Right lobe of liver (tissue), 6 donors: ENCODE measurements at regions not wholly inside any gene's neighbourhood (a gene's known extent, or its start where the extent isn't known, plus 50 kb on each side); places are given as distances from the start of the nearest gene placed in this dataset.
A peak's percentile ranks its signal among the peaks of the same experiment; 100 is the strongest.
"Not testable (repeated sequence)": the region's sequence is repeated elsewhere in the genome, so short reads cannot be mapped to it uniquely, and the experiment has no call there.

ENCODE experiments used
- ATAC-seq, 4 donors: fragments of 200-7000 bp; cut with Tn5 transposase; one replicate each; pipeline ENCODE4 v1.9.1; 2020; ENCODE audit warnings: mild to moderate bottlenecking in 4 of 4, moderate library complexity in 4 of 4
- DNase-seq, 3 donors: peaks; one replicate each; pipeline ENCODE4 v3.0.0-alpha.2; 2020
- H3K27ac ChIP-seq, 3 donors: fragments of 200-600 bp; one replicate each; pipeline ENCODE4 v1.8.0; 2022
- H3K27me3 ChIP-seq, 2 donors: fragments of 200-600 bp; one replicate each; pipeline ENCODE4 v1.8.0; 2022
- H3K36me3 ChIP-seq, 4 donors: fragments of 200-600 bp; sonication (generic) in 1 of 4; one replicate each; pipeline versions ENCODE4 v1.5.1 to v1.8.0; 2017 to 2022; ENCODE audit warnings: control low read depth in 1 of 4
- H3K4me1 ChIP-seq, 4 donors: fragments of 200-600 bp; sonication (generic) in 1 of 4; one replicate each; pipeline versions ENCODE4 v1.5.1 to v1.8.0; 2017 to 2022; ENCODE audit warnings: control low read depth in 1 of 4
- H3K4me3 ChIP-seq, 3 donors: fragments of 200-600 bp; one replicate each; pipeline ENCODE4 v1.8.0; 2022
- H3K9me3 ChIP-seq, 4 donors: fragments of 200-600 bp; sonication (generic) in 1 of 4; one replicate each; pipeline versions ENCODE4 v1.5.1 to v1.8.0; 2017 to 2022; ENCODE audit warnings: control low read depth in 1 of 4
- CTCF ChIP-seq, 4 donors: fragments of 200-600 bp in 3 of 4; fragments of 450-650 bp in 1 of 4; IDR thresholded peaks; one replicate each; pipeline versions ENCODE4 v1.5.1 to v1.8.0; 2016 to 2022; ENCODE audit warnings: antibody characterized with exemption in 4 of 4, mild to moderate bottlenecking in 2 of 4
- POLR2A ChIP-seq: fragments of 450-650 bp; IDR thresholded peaks from one replicate; pipeline ENCODE4 v1.6.1; 2017; ENCODE audit warnings: antibody characterized with exemption, mild to moderate bottlenecking
- WGBS: methylation state at CpG from one replicate; pipeline ENCODE4 v1.1.6; 2018; ENCODE audit warnings: low coverage, low lambda C conversion rate; ENCODE audit not compliant: insufficient coverage; ENCODE audit errors: missing lambda C conversion rate; 5-methylcytosine and 5-hydroxymethylcytosine counted together
- intact Hi-C, 2 donors: fragments of 100-400 bp; cut with DNase I; formaldehyde crosslinking; loops; one replicate each; pipeline versions ENCODE4 v1.11.2 to v1.14.1; 2022
- donor health status: DM: no; HTN: yes; CAD: no.
- donor health status: DM: no; HTN: no; CAD: no.
- donor health status: DM: no; HTN: no; CAD: no.
- donor health status: DM: no; HTN: yes; CAD: no.
- donor health status: DM: no; HTN: yes; CAD: no.

GRCh38 chr10:18918532-18918931 lies 130.1 kb upstream of the MALRD1 start:
- 44% methylated on average over 4 of the region's 4 CpGs for WGBS
- Histone ChIP-seq H3K4me3 (no peak overlapping the region), H3K27me3 (no peaks in the 10 kb centered on the region), H3K4me1 (no peaks in the 10 kb centered on the region), H3K9me3 (no peaks in the 10 kb centered on the region), H3K36me3 (no peaks in the 10 kb centered on the region), H3K27ac (no peak overlapping the region)
- ATAC-seq (no peak), DNase-seq (no peak)
- intact Hi-C loops = no loop called here
- TF ChIP-seq CTCF (IDR thresholded peaks at IDR 0.05) (no peak), POLR2A (no peak)

- DNase-seq (no peak), ATAC-seq (no peak)
- TF ChIP-seq POLR2A = no peak
- no peak for TF ChIP-seq CTCF (IDR thresholded peaks at IDR 0.05)
- Histone ChIP-seq H3K27ac (no peak overlapping the region), H3K27me3 (no peaks in the 10 kb centered on the region), H3K36me3 (no peaks in the 10 kb centered on the region), H3K4me3 (no peak overlapping the region), H3K4me1 (no peaks in the 10 kb centered on the region), H3K9me3 (no peaks in the 10 kb centered on the region)
- intact Hi-C loops = no loop called here
These were observed 99.2 kb upstream of the MALRD1 start for GRCh38 chr10:18949391-18949790.

- intact Hi-C loops, H3K4me1 ChIP-seq, H3K4me3 ChIP-seq, H3K9me3 ChIP-seq, H3K27ac ChIP-seq, H3K27me3 ChIP-seq, H3K36me3 ChIP-seq, ATAC-seq: not testable (repeated sequence)
- 78% methylated on average over 4 of the region's 35 CpGs for WGBS
- peak in 1 of 3 donors; percentile 34 for DNase-seq
These were observed 97.4 kb upstream of the MALRD1 start for GRCh38 chr10:18951072-18951823.

GRCh38 chr10:18955061-18955460 lies 93.5 kb upstream of the MALRD1 start:
- Histone ChIP-seq H3K36me3 (no peaks in the 10 kb centered on the region), H3K4me1 (no peaks in the 10 kb centered on the region), H3K27me3 (no peaks in the 10 kb centered on the region), H3K4me3 (no peak overlapping the region), H3K9me3 (no peaks in the 10 kb centered on the region), H3K27ac (no peak overlapping the region)
- DNase-seq = no peak
- intact Hi-C loops = no loop called here
- TF ChIP-seq CTCF (IDR thresholded peaks at IDR 0.05) = no peak
- TF ChIP-seq POLR2A = no peak
- ATAC-seq = no peak
- WGBS = 36% methylated on average over 1 of the region's 1 CpG

- intact Hi-C loops = no loop called here
- H3K27ac ChIP-seq = no peak overlapping the region
- ATAC-seq (no peak), DNase-seq (no peak)
- no peak overlapping the region for H3K4me3 ChIP-seq
- WGBS = 55% methylated on average over 5 of the region's 10 CpGs
- no peaks in the 10 kb centered on the region for H3K4me1 ChIP-seq
- no peaks in the 10 kb centered on the region for H3K27me3 ChIP-seq
- no peak for TF ChIP-seq POLR2A
- no peak for TF ChIP-seq CTCF (IDR thresholded peaks at IDR 0.05)
- no peaks in the 10 kb centered on the region for H3K9me3 ChIP-seq
- H3K36me3 ChIP-seq = no peaks in the 10 kb centered on the region
These were observed 89.2 kb upstream of the MALRD1 start for GRCh38 chr10:18959369-18959768.
